Brain pericyte (primary cell): ENCODE measurements at regions not wholly inside any gene's neighbourhood (a gene's known extent, or its start where the extent isn't known, plus 50 kb on each side); places are given as distances from the start of the nearest gene placed in this dataset.

ENCODE experiments used
- DNase-seq: peaks from one replicate; pipeline ENCODE4 v3.0.0-alpha.2; 2012; ENCODE audit warnings: low read depth, low spot score

DNA sequence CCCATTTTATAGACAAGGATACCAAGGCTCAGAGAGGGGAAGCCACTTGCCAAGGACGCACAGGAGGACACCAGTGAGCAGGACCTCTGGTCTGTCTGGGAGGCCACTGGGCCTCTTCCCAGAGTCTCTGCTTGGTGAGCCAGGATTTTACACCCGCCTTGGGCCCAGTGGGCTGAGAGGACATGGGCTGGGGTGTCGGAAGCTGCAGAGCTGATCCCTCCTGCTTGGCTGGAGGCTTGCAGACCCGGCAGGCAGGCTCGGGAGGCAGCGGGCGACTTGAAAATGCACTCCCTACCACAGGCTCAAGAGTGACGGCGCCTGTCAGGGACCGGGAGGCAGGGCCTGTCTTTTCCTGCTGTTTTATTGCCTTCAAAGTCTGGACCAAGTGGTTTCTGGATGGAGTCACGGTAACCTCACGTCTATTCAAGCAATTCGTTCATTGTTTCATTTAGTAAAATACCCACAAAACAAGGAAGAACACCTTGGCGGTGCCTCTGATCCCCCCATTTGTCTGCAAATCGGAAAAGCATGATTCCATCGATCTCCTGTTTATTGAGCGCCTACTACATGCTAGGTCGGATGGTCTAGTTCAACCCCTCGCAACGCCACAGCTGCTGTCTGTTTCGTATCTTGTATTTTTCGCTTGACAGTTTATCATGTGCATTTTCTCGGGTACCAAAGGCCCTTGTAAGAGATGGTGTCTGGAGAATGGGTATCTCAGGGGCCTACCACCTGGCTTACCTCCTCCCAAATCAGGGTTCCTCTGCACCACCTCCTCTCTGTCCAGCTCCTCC lies 108.1 kb upstream of the IER5L start:
- DNase-seq = no peak

DNA sequence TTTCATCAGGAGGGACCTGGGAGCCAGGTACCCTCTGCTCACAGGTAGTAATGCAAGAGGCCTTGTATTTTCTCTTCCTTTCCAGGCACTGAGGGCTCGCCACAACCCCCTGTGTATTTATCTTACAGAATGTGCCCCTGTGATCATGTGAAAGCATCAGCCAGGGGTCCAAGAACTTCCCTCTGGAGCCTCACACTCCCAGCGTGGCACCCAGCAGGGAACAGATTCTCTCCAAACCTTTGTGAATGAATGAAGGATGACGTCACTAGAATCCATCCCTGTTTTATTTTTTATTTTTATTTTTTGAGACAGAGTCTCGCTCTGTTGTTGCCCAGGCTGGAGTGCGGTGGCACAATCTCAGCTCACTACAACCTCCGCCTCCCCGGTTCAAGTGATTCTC lies 107.3 kb upstream of the IER5L start:
- no peak for DNase-seq

DNA sequence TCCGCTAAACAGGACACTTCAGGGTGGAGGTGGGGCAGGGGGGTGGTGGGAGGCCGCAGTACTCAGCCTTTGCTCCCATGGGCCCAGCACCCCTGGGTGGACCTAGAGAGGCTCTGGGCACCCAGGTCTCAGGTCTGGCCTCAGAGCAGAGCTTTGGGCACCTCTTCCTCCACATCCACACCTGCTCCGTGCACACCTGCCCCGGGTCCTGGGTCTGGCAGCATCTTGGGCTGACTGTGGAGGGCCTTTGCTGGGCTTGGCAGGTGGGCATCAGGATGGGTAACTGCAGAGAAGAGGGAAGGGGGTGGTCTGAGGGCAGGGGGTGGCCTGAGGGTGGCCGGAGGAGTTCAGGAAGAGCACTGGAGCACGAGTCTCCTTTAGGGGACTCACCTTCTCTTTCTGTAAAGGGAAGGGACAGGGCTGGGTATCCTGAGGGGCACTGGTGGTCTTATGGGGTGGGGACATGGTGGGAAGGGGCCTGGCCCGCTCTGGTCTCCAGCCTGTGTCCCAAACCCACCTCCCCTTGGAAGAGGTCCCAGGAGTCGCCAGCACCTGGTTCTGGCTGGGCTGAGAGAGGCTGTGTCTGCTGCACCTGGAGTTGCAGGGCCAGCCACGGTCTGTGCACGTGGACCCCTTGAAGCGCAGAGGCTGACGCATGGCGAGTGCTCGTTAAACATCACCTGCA lies 106.7 kb upstream of the IER5L start:
- no peak for DNase-seq

DNA sequence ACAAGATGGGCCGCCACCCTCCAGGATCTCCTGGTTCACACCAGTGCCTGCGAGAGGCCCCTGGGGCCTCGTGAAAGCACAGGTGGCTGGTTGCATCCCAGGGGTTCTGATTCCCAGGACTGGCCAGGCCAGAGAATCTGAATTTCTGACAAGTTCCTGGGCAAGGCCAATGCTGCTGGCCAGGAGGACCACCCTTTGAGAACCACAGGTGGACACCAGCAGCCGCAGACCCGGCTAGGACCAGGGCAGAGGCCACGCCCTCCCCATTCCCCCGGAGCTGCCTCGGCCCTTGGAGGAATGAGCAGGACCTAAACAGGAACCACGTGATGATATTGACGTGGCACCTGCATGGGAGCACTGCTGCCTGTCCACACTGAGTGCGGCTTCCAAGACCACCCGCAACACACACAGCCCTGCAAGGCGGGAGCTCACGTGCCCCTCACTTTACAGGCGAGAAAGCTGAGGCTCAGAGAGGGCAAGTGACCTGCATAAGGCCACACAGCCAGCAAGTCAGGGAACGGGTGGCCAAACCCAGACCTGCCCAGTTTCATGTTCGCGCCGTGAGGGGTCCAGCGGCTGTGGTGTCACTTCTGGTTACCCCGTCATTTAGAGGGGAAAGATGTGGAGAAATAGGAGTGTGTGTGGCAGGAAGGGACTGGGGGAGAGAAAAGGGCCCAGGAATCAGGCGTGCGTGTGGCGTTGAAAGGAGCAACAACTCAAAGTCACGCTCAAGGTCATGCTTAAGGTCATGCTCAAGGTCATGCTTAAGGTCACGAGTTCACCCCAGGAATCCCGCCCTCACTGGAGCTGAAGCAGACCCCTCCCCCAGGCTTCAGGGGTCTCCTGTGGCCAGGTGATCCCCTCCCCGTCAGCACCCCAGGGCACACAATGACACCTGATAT lies 105.9 kb upstream of the IER5L start:
- no peak for DNase-seq

DNA sequence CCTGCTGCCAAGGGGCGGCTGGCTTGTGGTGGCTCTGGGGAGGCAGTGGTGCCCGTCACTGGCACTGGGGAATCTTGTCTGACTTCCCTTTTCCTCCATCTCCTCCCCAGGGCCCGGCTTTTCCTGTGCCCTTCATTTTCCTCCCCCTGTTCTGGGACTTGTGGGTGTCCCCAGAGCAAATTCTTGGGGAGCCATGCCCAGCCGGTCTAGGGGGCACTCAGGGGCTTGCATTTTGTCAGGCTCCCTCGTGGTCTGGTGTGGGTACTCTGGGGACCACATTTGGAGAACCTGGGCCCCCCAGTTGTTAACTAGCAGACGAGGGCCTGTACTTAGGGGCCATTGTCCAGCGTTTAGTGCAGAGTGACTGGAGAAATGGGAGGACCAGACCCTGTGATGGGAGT lies 105.2 kb upstream of the IER5L start:
- no peak for DNase-seq

- DNase-seq = no peak
These were observed 104.7 kb upstream of the IER5L start for GRCh38 chr9:129282731-129283211.

GRCh38 chr9:129282272-129282671 lies 104.2 kb upstream of the IER5L start:
- DNase-seq = no peak

DNA sequence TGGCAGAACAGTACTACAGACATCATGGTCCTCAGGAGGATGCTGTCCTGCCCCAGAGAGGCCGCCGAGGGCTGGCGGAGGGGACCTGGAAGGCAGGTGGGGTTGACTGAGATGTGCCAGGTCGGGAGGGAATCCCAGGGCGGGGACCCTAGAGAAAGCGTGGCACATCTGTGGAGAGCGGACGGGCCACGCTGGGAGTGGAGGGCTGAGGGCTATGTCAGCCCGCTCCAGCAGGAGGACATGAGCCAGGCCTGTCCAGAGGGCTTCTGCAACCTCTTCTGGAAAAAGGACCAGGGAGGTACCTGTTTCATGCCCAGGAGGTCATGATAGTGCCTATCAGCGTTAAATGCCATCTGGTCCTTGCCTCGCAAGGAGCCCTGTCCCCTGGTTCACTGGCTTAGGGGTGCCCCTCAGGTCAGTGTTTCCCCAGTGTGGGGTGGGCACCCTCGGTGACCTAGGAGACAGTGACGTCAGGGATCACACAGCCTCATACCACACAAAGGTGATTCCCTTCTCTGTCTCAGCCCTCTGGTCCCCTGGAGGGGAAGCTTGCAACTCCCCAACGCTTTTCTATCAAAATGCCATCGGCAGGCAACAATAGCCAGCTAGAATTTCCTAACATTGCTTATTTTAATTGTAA lies 103.6 kb upstream of the IER5L start:
- DNase-seq = no peak

GRCh38 chr9:129280623-129281271 lies 102.7 kb upstream of the IER5L start:
- DNase-seq = no peak

DNA sequence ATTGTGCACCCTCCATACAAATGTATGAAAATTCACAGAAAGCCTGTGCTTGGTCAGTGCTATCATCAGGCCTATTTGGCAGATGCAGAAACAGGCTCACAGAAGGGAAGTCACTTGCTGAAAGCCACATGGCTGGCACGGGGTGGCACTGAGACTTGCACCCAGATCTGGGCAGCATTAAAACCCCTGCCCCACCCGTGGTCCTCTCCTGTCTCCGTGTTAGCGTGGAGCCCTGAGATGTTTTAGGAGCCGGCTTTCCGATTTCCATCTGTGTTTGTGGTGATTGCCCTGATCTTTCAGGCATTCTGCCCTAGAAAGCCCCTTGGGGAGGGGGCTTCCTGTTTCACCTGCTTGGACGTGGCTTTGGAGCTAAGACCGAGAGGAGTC lies 102.2 kb upstream of the IER5L start:
- no peak for DNase-seq

GRCh38 chr9:129278391-129279237 lies 100.6 kb upstream of the IER5L start:
- no peak for DNase-seq

DNA sequence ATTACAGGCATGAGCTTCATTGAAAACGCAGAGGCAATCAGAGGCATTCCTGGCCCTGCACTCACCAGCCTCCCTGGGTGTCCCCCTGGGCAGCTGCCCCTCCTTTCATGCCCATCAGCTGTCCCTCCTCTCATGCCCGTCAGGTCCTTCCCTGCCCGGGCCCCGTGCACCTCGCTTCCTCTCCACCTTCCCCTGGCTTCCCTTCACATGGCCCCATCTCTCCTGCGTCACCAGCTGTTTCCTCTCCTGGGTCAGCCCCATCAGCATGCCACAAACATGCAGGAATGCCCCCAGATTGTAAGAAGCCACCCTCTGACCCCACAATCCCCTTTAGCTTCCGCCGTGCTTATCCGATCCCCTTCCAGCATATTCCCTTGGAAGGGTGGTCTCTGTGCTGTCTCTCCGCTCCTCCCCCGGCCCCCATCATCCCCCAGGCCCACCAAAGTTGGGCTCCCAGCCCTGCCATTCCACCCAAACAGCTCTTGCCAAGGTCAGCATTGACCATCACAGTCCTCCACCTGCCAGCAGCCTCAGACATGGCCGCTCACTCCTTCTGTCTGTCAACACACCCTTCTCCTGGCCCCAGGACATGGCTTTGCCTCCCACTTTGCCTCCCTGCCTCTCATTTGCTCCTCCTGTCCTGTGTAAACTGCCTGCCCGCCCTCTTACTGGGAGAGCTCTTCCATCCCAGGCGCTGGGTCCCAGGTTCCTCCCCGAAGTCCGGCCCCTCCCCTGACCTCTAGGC lies 98.6 kb upstream of the IER5L start:
- DNase-seq = no peak

DNA sequence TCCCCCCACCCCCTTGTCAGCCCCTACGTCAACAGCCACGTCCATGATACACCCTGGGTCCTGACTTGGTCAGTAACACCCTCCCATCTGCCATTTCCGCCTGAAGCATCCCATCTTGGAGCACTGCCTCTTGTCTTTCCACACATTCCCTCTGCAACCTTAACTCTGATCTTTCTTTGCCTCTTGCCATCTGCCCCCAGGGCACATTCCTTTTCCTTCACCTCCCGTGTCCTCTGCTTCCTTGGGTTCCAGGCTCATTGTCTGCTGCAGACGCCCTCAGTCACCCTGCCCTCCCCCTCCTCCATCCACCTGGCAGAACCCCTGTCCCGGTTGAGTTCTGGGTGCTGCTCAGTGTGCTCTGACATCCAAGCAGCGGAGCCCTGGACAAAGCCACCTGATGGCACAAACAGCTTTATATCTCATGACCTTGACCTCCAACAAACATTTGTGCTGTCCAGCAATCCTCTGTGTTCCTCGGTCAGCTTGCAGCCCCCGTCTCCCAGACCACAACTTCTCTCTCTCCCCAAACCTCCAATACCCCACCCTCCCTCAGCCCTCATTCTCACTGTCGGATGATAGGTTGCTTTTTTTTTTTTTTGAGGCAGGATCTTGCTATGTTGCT lies 97.7 kb upstream of the IER5L start:
- DNase-seq = no peak

DNA sequence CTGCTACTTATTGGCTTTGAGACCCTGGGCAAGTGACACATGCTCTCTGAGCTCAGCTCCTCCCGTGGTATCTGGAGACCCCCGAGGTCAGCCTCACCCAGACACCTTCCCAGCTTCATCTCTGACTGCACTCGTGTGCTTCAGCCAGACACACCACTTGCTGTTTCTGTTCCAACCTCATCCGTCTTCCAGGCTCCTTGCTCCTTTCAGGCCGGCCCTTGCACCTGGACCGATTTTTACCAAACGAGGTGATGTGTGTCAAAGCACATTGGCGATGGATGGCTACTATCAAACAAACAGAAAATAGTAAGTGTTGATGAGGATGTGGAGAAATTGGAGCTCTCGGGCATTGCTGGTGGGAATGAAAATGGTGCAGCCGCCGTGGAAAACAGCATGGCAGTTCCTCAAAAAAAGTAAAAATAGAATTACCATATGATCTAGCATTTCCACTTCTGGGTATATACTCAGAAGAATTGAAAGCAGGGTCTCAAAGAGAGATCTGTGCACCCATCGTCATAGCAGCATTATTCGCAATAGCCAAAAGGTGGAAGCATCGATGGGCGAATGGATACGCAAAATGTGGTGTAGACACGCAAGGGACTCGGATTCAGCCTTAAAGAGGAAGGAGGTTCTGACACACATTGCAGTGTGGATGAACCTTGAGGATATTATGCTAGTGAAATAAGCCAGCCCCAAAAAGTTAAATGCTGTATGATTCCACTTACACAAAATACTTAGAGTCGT lies 96.1 kb upstream of the IER5L start:
- no peak for DNase-seq

GRCh38 chr9:129273136-129273895 lies 95.3 kb upstream of the IER5L start:
- no peak for DNase-seq

GRCh38 chr9:129272348-129273025 lies 94.4 kb upstream of the IER5L start:
- DNase-seq = no peak

DNA sequence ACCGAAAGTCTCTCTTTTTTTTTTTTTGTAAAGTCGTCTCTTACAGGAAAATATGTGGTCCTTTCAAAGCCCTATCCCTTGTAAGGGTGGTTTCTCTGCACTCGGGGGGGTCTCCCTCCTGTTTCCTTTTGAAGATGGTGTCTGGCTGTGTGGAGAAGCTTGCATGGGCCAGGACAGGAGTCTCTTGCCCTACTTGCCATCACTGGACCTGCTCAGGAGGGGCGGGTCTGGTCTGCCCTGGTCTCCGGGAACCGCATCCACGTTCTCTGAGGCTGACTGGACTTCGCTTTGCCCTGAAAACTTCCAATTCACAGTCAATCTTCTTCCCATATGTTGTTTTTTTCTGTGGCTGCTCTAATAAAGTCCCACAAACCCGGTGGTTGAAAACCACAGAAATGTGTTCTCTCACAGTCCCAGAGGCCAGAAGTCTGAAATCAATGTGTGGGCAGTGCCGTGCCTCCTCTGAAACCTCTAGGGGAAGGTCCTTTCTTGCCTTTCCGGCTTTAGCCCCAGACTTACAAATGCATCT lies 92.9 kb upstream of the IER5L start:
- DNase-seq = no peak
